Lower lobe of right lung (tissue), 2 donors: ENCODE measurements at regions not wholly inside any gene's neighbourhood (a gene's known extent, or its start where the extent isn't known, plus 50 kb on each side); places are given as distances from the start of the nearest gene placed in this dataset.

ENCODE experiments used
- ATAC-seq, 2 donors: fragments of 200-7000 bp; cut with Tn5 transposase; one replicate each; pipeline ENCODE4 v1.9.1; 2020 to 2022; ENCODE audit warnings: mild to moderate bottlenecking in 2 of 2, moderate library complexity in 2 of 2
- DNase-seq: peaks from one replicate; pipeline ENCODE4 v3.0.0-alpha.2; 2020
- H3K27ac ChIP-seq: fragments of 200-600 bp; one replicate; pipeline ENCODE4 v1.8.0; 2022
- H3K27me3 ChIP-seq: fragments of 200-600 bp; one replicate; pipeline ENCODE4 v1.8.0; 2022; ENCODE audit warnings: low read depth
- H3K36me3 ChIP-seq: fragments of 200-600 bp; one replicate; pipeline ENCODE4 v1.8.0; 2022; ENCODE audit warnings: mild to moderate bottlenecking
- H3K4me1 ChIP-seq: fragments of 200-600 bp; one replicate; pipeline ENCODE4 v1.8.0; 2022
- H3K4me3 ChIP-seq: fragments of 200-600 bp; one replicate; pipeline ENCODE4 v1.8.0; 2022; ENCODE audit warnings: mild to moderate bottlenecking
- H3K9me3 ChIP-seq: fragments of 200-600 bp; one replicate; pipeline ENCODE4 v1.8.0; 2022
- CTCF ChIP-seq: fragments of 200-600 bp; IDR thresholded peaks from one replicate; pipeline ENCODE4 v1.8.0; 2022; ENCODE audit warnings: antibody characterized with exemption, mild to moderate bottlenecking
- intact Hi-C: fragments of 100-400 bp; cut with DNase I; formaldehyde crosslinking; loops from one replicate; pipeline ENCODE4 v1.11.0; 2022
- donor health status: DM: no; HTN: yes; CAD: no; lungs with severe emphysema.

GRCh38 chr18:64712035-64712434 lies 563.1 kb upstream of the LINC00305 start:
- no peak overlapping the region for H3K4me3 ChIP-seq
- DNase-seq (no peak), ATAC-seq (no peak)
- no peaks in the 10 kb centered on the region for H3K27me3 ChIP-seq
- H3K9me3 ChIP-seq, result no peaks in the 10 kb centered on the region
- H3K36me3 ChIP-seq, result no peaks in the 10 kb centered on the region
- intact Hi-C loops, result no loop called here
- H3K27ac ChIP-seq, result no peak overlapping the region
- H3K4me1 ChIP-seq, result no peaks in the 10 kb centered on the region
- no peak for TF ChIP-seq CTCF

- TF ChIP-seq CTCF, result no peak
- Histone ChIP-seq H3K4me1 (no peaks in the 10 kb centered on the region), H3K9me3 (no peaks in the 10 kb centered on the region), H3K27me3 (no peaks in the 10 kb centered on the region), H3K27ac (no peak overlapping the region), H3K36me3 (no peaks in the 10 kb centered on the region), H3K4me3 (no peak overlapping the region)
- intact Hi-C loops, result no loop called here
- ATAC-seq (no peak), DNase-seq (no peak)
These were observed 561.4 kb upstream of the LINC00305 start for GRCh38 chr18:64710105-64710861.

GRCh38 chr18:64707052-64707451 lies 558.2 kb upstream of the LINC00305 start:
- TF ChIP-seq CTCF, result no peak
- Histone ChIP-seq H3K27me3 (no peaks in the 10 kb centered on the region), H3K4me3 (no peak overlapping the region), H3K27ac (no peak overlapping the region), H3K4me1 (no peaks in the 10 kb centered on the region), H3K36me3 (no peaks in the 10 kb centered on the region), H3K9me3 (no peaks in the 10 kb centered on the region)
- ATAC-seq (peak in 1 of 2 donors; percentile 46), DNase-seq (no peak)
- intact Hi-C loops, result no loop called here

- Histone ChIP-seq H3K27ac (no peak overlapping the region), H3K4me1 (no peaks in the 10 kb centered on the region), H3K4me3 (no peak overlapping the region), H3K36me3 (no peaks in the 10 kb centered on the region), H3K9me3 (no peaks in the 10 kb centered on the region), H3K27me3 (no peaks in the 10 kb centered on the region)
- DNase-seq, result no peak
- intact Hi-C loops, result no loop called here
- ATAC-seq, result no peak
- TF ChIP-seq CTCF, result no peak
These were observed 550.2 kb upstream of the LINC00305 start for GRCh38 chr18:64699081-64699480.

- intact Hi-C loops, result no loop called here
- no peak for TF ChIP-seq CTCF
- Histone ChIP-seq H3K27ac (no peak overlapping the region), H3K4me3 (no peak overlapping the region), H3K9me3 (no peaks in the 10 kb centered on the region), H3K27me3 (no peaks in the 10 kb centered on the region), H3K4me1 (no peaks in the 10 kb centered on the region), H3K36me3 (no peaks in the 10 kb centered on the region)
- no peak for ATAC-seq
- no peak for DNase-seq
These were observed 547.1 kb upstream of the LINC00305 start for GRCh38 chr18:64695851-64696553.
